H1 (cell line): ENCODE measurements at regions not wholly inside any gene's neighbourhood (a gene's known extent, or its start where the extent isn't known, plus 50 kb on each side); places are given as distances from the start of the nearest gene placed in this dataset.
"Not testable (repeated sequence)": the region's sequence is repeated elsewhere in the genome, so short reads cannot be mapped to it uniquely, and the experiment has no call there.

Experiments
- CTCF ChIA-PET: fragments of 300-600 bp; sonication (Branson Sonifier 250); formaldehyde crosslinking; loops from one replicate; lab custom pipeline; 2021; ENCODE audit not compliant: partially characterized antibody; lab: Charles Lee
- POLR2A ChIA-PET: fragments of 300-600 bp; sonication (Branson Sonifier 250); formaldehyde crosslinking; loops from one replicate; lab custom pipeline; 2021; ENCODE audit warnings: inconsistent platforms; ENCODE audit not compliant: partially characterized antibody; lab: Charles Lee
- DNase-seq, 2 experiments: peaks; one replicate each; pipeline versions ENCODE4 v3.0.0 to v3.0.0-alpha.2; 2010 to 2022; ENCODE audit warnings: low spot score in 2 of 2, low read depth in 1 of 2, mixed read lengths in 1 of 2
- FAIRE-seq: peaks from 2 replicates; lab custom pipeline; 2011; peaks lifted over from hg19 to GRCh38; lab: Jason Lieb, UNC
- H2AFZ ChIP-seq: 2 replicates; pipeline ENCODE4 v1.8.1; 2012; ENCODE audit warnings: low read length, inconsistent platforms
- H2AK5ac ChIP-seq: 2 replicates; pipeline ENCODE4 v1.6.1; 2013; ENCODE audit warnings: low read depth, low read length
- H2BK120ac ChIP-seq: replicated peaks from 2 replicates; pipeline ENCODE3; 2013; ENCODE audit warnings: low read depth, low read length, inconsistent platforms
- H2BK12ac ChIP-seq: 2 replicates; pipeline ENCODE4 v1.6.1; 2013; ENCODE audit warnings: low read depth, low read length
- H2BK15ac ChIP-seq: 2 replicates; pipeline ENCODE4 v1.6.1; 2013; ENCODE audit warnings: low read length
- H2BK20ac ChIP-seq: 2 replicates; pipeline ENCODE4 v1.6.1; 2013; ENCODE audit warnings: low read length
- H2BK5ac ChIP-seq: 2 replicates; pipeline ENCODE4 v1.6.1; 2013; ENCODE audit warnings: low read depth, low read length
- H3K14ac ChIP-seq: 2 replicates; pipeline ENCODE4 v1.6.1; 2013; ENCODE audit warnings: inconsistent platforms; ENCODE audit not compliant: insufficient read length
- H3K18ac ChIP-seq: 2 replicates; pipeline ENCODE4 v1.6.1; 2013; ENCODE audit warnings: low read length; ENCODE audit errors: extremely low read depth
- H3K23ac ChIP-seq: 2 replicates; pipeline ENCODE4 v1.6.1; 2013; ENCODE audit warnings: inconsistent platforms; ENCODE audit not compliant: insufficient read length
- H3K23me2 ChIP-seq: 2 replicates; pipeline ENCODE4 v1.6.1; 2013; ENCODE audit warnings: low read depth, low read length
- H3K27ac ChIP-seq: 2 replicates; pipeline ENCODE4 v1.6.1; 2011; ENCODE audit warnings: low read depth, low read length, inconsistent platforms
- H3K27me3 ChIP-seq, 4 experiments: replicated peaks in 1 of 4; 1 replicate in 1 of 4; 2 replicates in 3 of 4; pipeline versions ENCODE4 v1.6.1 to v1.8.1; 2011 to 2013; ENCODE audit warnings: low read length in 3 of 4, mild to moderate bottlenecking in 3 of 4, inconsistent platforms in 2 of 4, mixed read lengths in 2 of 4, moderate library complexity in 1 of 4; ENCODE audit not compliant: control insufficient read depth in 3 of 4, insufficient read depth in 3 of 4; ENCODE audit errors: extremely low read depth in 1 of 4
- H3K36me3 ChIP-seq, 4 experiments: 2 replicates each; pipeline versions ENCODE4 v1.6.1 to v1.8.1; 2011 to 2013; ENCODE audit warnings: mild to moderate bottlenecking in 4 of 4, low read length in 3 of 4, moderate library complexity in 2 of 4, control low read depth in 1 of 4, inconsistent platforms in 1 of 4; ENCODE audit not compliant: insufficient read depth in 4 of 4, control insufficient read depth in 2 of 4
- H3K4ac ChIP-seq: replicated peaks from 2 replicates; pipeline ENCODE3; 2013; ENCODE audit warnings: low read length, low read depth, mixed read lengths, inconsistent platforms; ENCODE audit not compliant: insufficient read length
- H3K4me1 ChIP-seq, 4 experiments: replicated peaks in 1 of 4; 1 replicate in 1 of 4; 2 replicates in 3 of 4; pipeline versions ENCODE4 v1.6.1 to v1.8.1; 2011 to 2013; ENCODE audit warnings: low read length in 3 of 4, inconsistent platforms in 2 of 4, mixed read lengths in 1 of 4; ENCODE audit not compliant: insufficient read depth in 4 of 4, control insufficient read depth in 3 of 4
- H3K4me2 ChIP-seq, 2 experiments: 2 replicates each; pipeline versions ENCODE4 v1.6.1 to v1.8.1; 2011 to 2013; ENCODE audit warnings: low read depth in 2 of 2, low read length in 2 of 2, control low read depth in 1 of 2, inconsistent platforms in 1 of 2, mild to moderate bottlenecking in 1 of 2; ENCODE audit not compliant: insufficient read depth in 1 of 2
- H3K4me3 ChIP-seq, 4 experiments: fragments of 200-600, 300-600 bp in 1 of 4; sonication (generic), shearing (Covaris generic), sonication (Bioruptor Twin) in 1 of 4; 2 replicates each; pipeline versions ENCODE4 v1.5.1 to v1.8.1; 2011 to 2016; ENCODE audit warnings: low read length in 4 of 4, low read depth in 3 of 4, control low read depth in 2 of 4, inconsistent platforms in 2 of 4, mild to moderate bottlenecking in 2 of 4, mixed read lengths in 1 of 4, moderate library complexity in 1 of 4; ENCODE audit not compliant: insufficient read depth in 2 of 4; ENCODE audit errors: extremely low read depth in 1 of 4
- H3K56ac ChIP-seq: replicated peaks from 2 replicates; pipeline ENCODE3; 2013; ENCODE audit warnings: low read depth, mild to moderate bottlenecking, mixed read lengths, low read length, inconsistent platforms; ENCODE audit not compliant: insufficient read length
- H3K79me1 ChIP-seq: 2 replicates; pipeline ENCODE4 v1.6.1; 2013; ENCODE audit warnings: low read depth, low read length, control low read depth
- H3K79me2 ChIP-seq, 2 experiments: 2 replicates each; pipeline versions ENCODE4 v1.6.1 to v1.8.1; 2012 to 2013; ENCODE audit warnings: low read length in 2 of 2, mild to moderate bottlenecking in 2 of 2, inconsistent platforms in 1 of 2; ENCODE audit not compliant: insufficient read depth in 2 of 2, control insufficient read depth in 1 of 2
- H3K9ac ChIP-seq, 4 experiments: replicated peaks in 1 of 4; 1 replicate in 1 of 4; 2 replicates in 3 of 4; pipeline versions ENCODE4 v1.6.1 to v1.8.1; 2011 to 2013; ENCODE audit warnings: low read depth in 3 of 4, low read length in 3 of 4, control low read depth in 2 of 4, mild to moderate bottlenecking in 2 of 4, moderate library complexity in 2 of 4, inconsistent platforms in 1 of 4; ENCODE audit errors: extremely low read depth in 1 of 4
- H3K9me3 ChIP-seq, 2 experiments: 2 replicates each; pipeline versions ENCODE4 v1.6.1 to v1.8.1; 2012 to 2013; ENCODE audit warnings: mild to moderate bottlenecking in 2 of 2, moderate library complexity in 2 of 2, control low read depth in 1 of 2, inconsistent platforms in 1 of 2, low read depth in 1 of 2, low read length in 1 of 2, mixed read lengths in 1 of 2; ENCODE audit not compliant: insufficient read depth in 2 of 2
- H4K20me1 ChIP-seq, 2 experiments: replicated peaks in 1 of 2; 2 replicates each; pipeline versions ENCODE3 to v1.8.1; 2011 to 2013; ENCODE audit warnings: inconsistent platforms in 2 of 2, low read length in 2 of 2, mild to moderate bottlenecking in 1 of 2; ENCODE audit not compliant: insufficient read depth in 2 of 2, control insufficient read depth in 1 of 2
- H4K5ac ChIP-seq: 2 replicates; pipeline ENCODE4 v1.6.1; 2013; ENCODE audit warnings: low read length, low read depth, mixed read lengths, inconsistent platforms; ENCODE audit not compliant: insufficient read length
- H4K8ac ChIP-seq: 2 replicates; pipeline ENCODE4 v1.8.0; 2013; ENCODE audit warnings: mild to moderate bottlenecking, moderate library complexity, low read length, inconsistent platforms; ENCODE audit not compliant: insufficient read depth; ENCODE audit errors: extremely low read depth
- H4K91ac ChIP-seq: replicated peaks from 2 replicates; pipeline ENCODE3; 2013; ENCODE audit warnings: low read length, mixed read lengths, inconsistent platforms; ENCODE audit not compliant: insufficient read length
- WGBS, 2 experiments: shearing (Covaris generic) in 1 of 2; methylation state at CpG; one replicate each; pipeline versions ENCODE4 v1.1.6 to v1.1.7; 2013 to 2015; ENCODE audit warnings: low lambda C conversion rate in 2 of 2, mixed read lengths in 2 of 2, inconsistent platforms in 1 of 2, low coverage in 1 of 2, missing lambda C conversion rate in 1 of 2; ENCODE audit not compliant: insufficient replicate concordance in 2 of 2, insufficient coverage in 1 of 2, insufficient read length in 1 of 2; ENCODE audit errors: extremely low coverage in 1 of 2, missing lambda C conversion rate in 1 of 2; 5-methylcytosine and 5-hydroxymethylcytosine counted together

DNA sequence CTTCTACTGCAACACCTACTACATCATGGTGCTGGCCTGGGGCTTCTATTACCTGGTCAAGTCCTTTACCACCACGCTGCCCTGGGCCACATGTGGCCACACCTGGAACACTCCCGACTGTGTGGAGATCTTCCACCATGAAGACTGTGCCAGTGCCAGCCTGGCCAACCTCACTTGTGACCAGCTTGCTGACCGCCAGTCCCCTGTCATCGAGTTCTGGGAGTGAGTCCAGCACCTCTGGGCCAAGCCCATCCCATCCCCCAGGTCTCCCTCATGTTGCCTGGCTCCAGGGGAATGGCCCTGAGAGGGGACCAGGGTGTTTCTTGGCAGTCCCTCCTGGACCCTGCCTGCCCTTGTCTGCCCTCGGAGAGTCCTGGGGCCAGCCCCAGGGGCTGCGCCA is 519.4 kb downstream of the TP53TG3F start:
- H3K23me2 ChIP-seq, H3K23ac ChIP-seq, FAIRE-seq, H3K56ac ChIP-seq, H4K91ac ChIP-seq, H3K27ac ChIP-seq, H3K79me1 ChIP-seq, H2BK20ac ChIP-seq, POLR2A ChIA-PET, H2AK5ac ChIP-seq, DNase-seq, H4K20me1 ChIP-seq, H3K4me1 ChIP-seq, H3K36me3 ChIP-seq, H2BK5ac ChIP-seq, H3K18ac ChIP-seq, H3K9ac ChIP-seq, H2BK120ac ChIP-seq, CTCF ChIA-PET, H2AFZ ChIP-seq, H3K79me2 ChIP-seq, H3K4me2 ChIP-seq, H4K8ac ChIP-seq, H2BK12ac ChIP-seq, H3K14ac ChIP-seq, H2BK15ac ChIP-seq, H3K27me3 ChIP-seq, H3K4me3 ChIP-seq, H4K5ac ChIP-seq, H3K4ac ChIP-seq: not testable (repeated sequence)
- 50% methylated on average over 1 of the region's 6 CpGs; no CpG with 5 or more reads in 1 of the 2 experiments for WGBS, 2 experiments
- H3K9me3 ChIP-seq = peaks cover 0 to 14% of the 10 kb centered on the region in 2 experiments; a peak in 1 of 4 replicates

GRCh38 chr16:33979613-33980012 is 520.2 kb downstream of the TP53TG3F start:
- CTCF ChIA-PET, H3K4me2 ChIP-seq, H3K27me3 ChIP-seq, H2AK5ac ChIP-seq, H2AFZ ChIP-seq, POLR2A ChIA-PET, H4K20me1 ChIP-seq, H4K8ac ChIP-seq, H2BK5ac ChIP-seq, H3K4me1 ChIP-seq, H3K23ac ChIP-seq, H3K14ac ChIP-seq, H3K23me2 ChIP-seq, H3K56ac ChIP-seq, H2BK20ac ChIP-seq, DNase-seq, H4K91ac ChIP-seq, H3K4me3 ChIP-seq, FAIRE-seq, H3K79me2 ChIP-seq, H2BK120ac ChIP-seq, H3K36me3 ChIP-seq, H3K27ac ChIP-seq, H3K18ac ChIP-seq, H2BK15ac ChIP-seq, H4K5ac ChIP-seq, H3K4ac ChIP-seq, H3K9ac ChIP-seq, H2BK12ac ChIP-seq, H3K79me1 ChIP-seq: not testable (repeated sequence)
- H3K9me3 ChIP-seq = peaks cover 0 to 14% of the 10 kb centered on the region in 2 experiments; a peak in 1 of 4 replicates
- WGBS, 2 experiments = no CpG with 5 or more reads among the region's 3 CpGs
